ENCODE measurements at regions not wholly inside any gene's neighbourhood (a gene's known extent, or its start where the extent isn't known, plus 50 kb on each side); places are given as distances from the start of the nearest gene placed in this dataset.

- H3K4me3 ChIP-seq (ENCODE audit: insufficient read depth, low read depth, low read length): no peak overlapping the region
- intact Hi-C loops (cut with micrococcal nuclease): no loop called here
- in situ Hi-C loops (cut with MboI; ENCODE audit: low sequenced_read_pairs): no loop called here
- H4K20me1 ChIP-seq (ENCODE audit: insufficient read depth, low read length): no peaks in the 10 kb centered on the region
- H3K79me1 ChIP-seq (ENCODE audit: low read depth in 1 of 2, low read length in 2 of 2): no peaks in the 10 kb centered on the region
- BruUV-seq (replicated peaks): no TSS peak
- H3K36me3 ChIP-seq (ENCODE audit: control insufficient read depth, insufficient read depth, low read length): no peaks in the 10 kb centered on the region
- no peak overlapping the region for H2BK20ac ChIP-seq (ENCODE audit: low read depth, low read length)
- H3K4me1 ChIP-seq (ENCODE audit: control insufficient read depth, insufficient read depth, low read length): no peaks in the 10 kb centered on the region
- H3K18ac ChIP-seq (ENCODE audit: low read depth, low read length): no peak overlapping the region
- CTCF ChIA-PET: no interaction called here
- H2BK15ac ChIP-seq (ENCODE audit: low read depth, low read length): no peak overlapping the region
- no peak overlapping the region for H3K4ac ChIP-seq (ENCODE audit: low read depth, low read length)
- POLR2A ChIA-PET (ENCODE audit: unreplicated experiment): no interaction called here
- no peak for DNase-seq
- H2BK5ac ChIP-seq (ENCODE audit: low read depth, low read length, poor library complexity, severe bottlenecking): no peak overlapping the region
- H3K56ac ChIP-seq (ENCODE audit: extremely low read depth, insufficient read depth, low read length): no peak overlapping the region
- H3K27me3 ChIP-seq (ENCODE audit: control insufficient read depth, insufficient read depth, low read length): no peaks in the 10 kb centered on the region
- H4K5ac ChIP-seq (ENCODE audit: low read depth, low read length): no peak overlapping the region
- peaks cover 2% of the 10 kb centered on the region for H3K9me3 ChIP-seq (ENCODE audit: control insufficient read depth, insufficient read depth, low read length)
- H2BK120ac ChIP-seq (ENCODE audit: low read depth, low read length): no peak overlapping the region
- H4K8ac ChIP-seq (ENCODE audit: low read depth in 2 of 2, low read length in 2 of 2): no peak overlapping the region
- TF ChIP-seq RAD21 (IDR thresholded peaks at IDR 0.05; ENCODE audit: low read length): no peak
- TF ChIP-seq MAFK (IDR thresholded peaks at IDR 0.05; ENCODE audit: low read depth, low read length): no peak
- no peak for TF ChIP-seq CTCF (conservative IDR thresholded peaks at IDR 0.05; ENCODE audit: low read depth, low read length)
- TF ChIP-seq MAZ (IDR thresholded peaks at IDR 0.05; ENCODE audit: borderline replicate concordance, low read depth, low read length): no peak
- TF ChIP-seq CHD1 (IDR thresholded peaks at IDR 0.05; ENCODE audit: low read depth, low read length): no peak
- no peak for TF ChIP-seq ELK1 (IDR thresholded peaks at IDR 0.05; ENCODE audit: borderline replicate concordance, low read depth, low read length)
- no peak for TF ChIP-seq USF2 (IDR thresholded peaks at IDR 0.05; ENCODE audit: low read depth, low read length)
- TF ChIP-seq BHLHE40 (IDR thresholded peaks at IDR 0.05; ENCODE audit: low read depth, low read length): no peak
- TF ChIP-seq POLR2A (IDR thresholded peaks at IDR 0.05; ENCODE audit: low read depth, low read length): no peak
- no peak for TF ChIP-seq FOS (IDR thresholded peaks at IDR 0.05; ENCODE audit: low read depth, low read length)
- TF ChIP-seq RFX5 (IDR thresholded peaks at IDR 0.05; ENCODE audit: low read depth, low read length): no peak
- no peak for TF ChIP-seq MXI1 (IDR thresholded peaks at IDR 0.05; ENCODE audit: borderline replicate concordance, low read depth, low read length)
- TF ChIP-seq RCOR1 (IDR thresholded peaks at IDR 0.05; ENCODE audit: insufficient replicate concordance, low read length): no peak
- no peak for TF ChIP-seq NFE2L2 (IDR thresholded peaks at IDR 0.05; ENCODE audit: low read depth, low read length)
- TF ChIP-seq SMC3 (IDR thresholded peaks at IDR 0.05; ENCODE audit: low read depth, low read length): no peak
- no peak for TF ChIP-seq CEBPB (IDR thresholded peaks at IDR 0.05; ENCODE audit: low read depth, low read length)
- H3K4me2 ChIP-seq (ENCODE audit: low read depth, low read length): no peak overlapping the region
- WGBS, 2 experiments (ENCODE audit: extremely low coverage in 2 of 2, insufficient read length in 1 of 2): no CpG with 5 or more reads among the region's 1 CpG
- H3K14ac ChIP-seq (replicated peaks; ENCODE audit: low read depth, low read length): no peak overlapping the region
- no peak overlapping the region for H3K23ac ChIP-seq (ENCODE audit: low read depth, low read length)
- no peak for ATAC-seq (ENCODE audit: low read depth)
- H2AFZ ChIP-seq (replicated peaks; ENCODE audit: low read length, poor library complexity): no peak overlapping the region
- no peaks in the 10 kb centered on the region for H3K9me1 ChIP-seq (ENCODE audit: insufficient read depth, low read length)
- H3K27ac ChIP-seq (ENCODE audit: insufficient read depth, low read length): no peak overlapping the region
- H2AK9ac ChIP-seq (replicated peaks; ENCODE audit: low read depth, low read length, poor library complexity): no peak overlapping the region
- dilution Hi-C loops (cut with HindIII; ENCODE audit: low sequenced_read_pairs, unreplicated experiment): no loop called here
- H2AK5ac ChIP-seq (ENCODE audit: low read depth, low read length): no peak overlapping the region
- H3K9ac ChIP-seq (ENCODE audit: low read depth, low read length): no peak overlapping the region
- no peak overlapping the region for H4K91ac ChIP-seq (ENCODE audit: insufficient read depth, low read depth, low read length)
These were observed 69.3 kb downstream of the PDHA2 start for GRCh38 chr4:95909211-95909610.
